ENCODE measurements at regions not wholly inside any gene's neighbourhood (a gene's known extent, or its start where the extent isn't known, plus 50 kb on each side); places are given as distances from the start of the nearest gene placed in this dataset.

DNA sequence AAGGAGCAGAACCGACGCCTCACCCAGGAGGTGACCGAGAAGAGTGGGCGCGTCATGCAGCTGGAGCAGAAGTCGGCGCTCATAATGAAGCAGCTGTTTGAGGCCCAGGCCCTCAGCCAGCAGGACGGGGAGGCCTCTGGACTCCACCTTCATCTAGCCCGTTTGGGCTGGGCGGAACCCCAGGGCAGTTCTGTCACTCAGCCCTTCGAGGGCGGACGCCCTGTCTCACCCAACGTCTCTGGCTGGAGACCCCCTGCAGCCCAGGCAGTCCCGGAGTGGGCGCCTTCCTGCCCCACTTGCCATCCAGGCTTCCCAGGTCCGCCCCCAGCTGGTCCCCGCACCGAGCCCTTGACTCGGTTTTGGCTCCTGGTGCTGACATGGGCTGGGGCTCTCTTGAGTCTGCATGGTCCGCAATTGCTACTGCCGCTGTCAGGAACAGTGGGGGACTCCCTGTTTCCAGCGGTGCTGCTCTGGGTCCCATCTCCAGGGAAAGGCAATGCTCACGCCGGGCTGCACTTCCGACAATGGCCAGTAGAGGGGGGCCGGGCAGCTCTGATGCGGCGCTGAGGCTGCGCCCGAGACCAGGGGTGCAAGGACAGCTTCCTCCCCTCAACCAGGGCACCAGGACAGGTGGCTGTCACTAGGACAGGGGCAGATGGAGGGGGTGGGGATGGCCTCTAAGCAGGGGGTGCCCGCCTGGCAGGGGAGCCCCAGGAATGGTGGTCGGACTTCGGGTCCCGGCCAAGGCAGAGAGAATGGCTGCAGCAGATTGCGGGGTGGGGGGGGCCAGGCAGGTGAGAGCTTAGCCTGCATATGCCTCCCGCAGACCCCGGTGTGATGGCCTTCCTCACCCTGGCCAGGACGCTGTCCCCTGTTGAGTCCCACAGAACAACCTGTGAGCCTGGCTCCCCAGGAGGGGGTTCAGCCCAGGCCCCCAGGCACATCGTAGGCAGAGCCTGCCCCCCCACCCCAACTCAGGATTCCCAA lies 71.2 kb upstream of the KCTD7 start:
- Histone ChIP-seq H3K36me3 (ENCODE audit: control insufficient read depth in 2 of 2, insufficient read depth in 2 of 2, low read length in 1 of 2) (peaks cover 13 to 30% of the 10 kb centered on the region in 2 experiments), H3K4me2 (ENCODE audit: control insufficient read depth, insufficient read depth) (no peak overlapping the region), H3K4me3 (no peak overlapping the region), H3K9ac (ENCODE audit: control insufficient read depth, insufficient read depth, low read length) (no peak overlapping the region), H4K20me1 (ENCODE audit: control insufficient read depth, insufficient read depth) (no peaks in the 10 kb centered on the region), H3K27ac (ENCODE audit: control insufficient read depth, insufficient read depth) (no peak overlapping the region), H3K4me1 (ENCODE audit: control insufficient read depth, insufficient read depth, low read length) (no peaks in the 10 kb centered on the region), H3K9me3 (replicated peaks; ENCODE audit: control insufficient read depth, insufficient read depth, low read length) (no peaks in the 10 kb centered on the region), H3K27me3 (replicated peaks in 1 of 2; ENCODE audit: control insufficient read depth in 2 of 2, insufficient read depth in 2 of 2, low read length in 1 of 2) (no peaks in the 10 kb centered on the region), H2AFZ (ENCODE audit: control insufficient read depth, low read depth, low read length) (no peak overlapping the region), H3K79me2 (ENCODE audit: control insufficient read depth, insufficient read depth, low read length) (peaks cover 2% of the 10 kb centered on the region)
- BruUV-seq (replicated peaks), result no TSS peak
- FAIRE-seq, result peak; percentile 59
- intact Hi-C loops (cut with micrococcal nuclease; ENCODE audit: unreplicated experiment), result loop anchor here (10.0 kb wide), 2 partner anchors 217 to 447 kb away; no protein-coding TSS in a partner anchor
- in situ Hi-C loops (cut with MboI), result no loop called here
- SMC1A ChIA-PET (ENCODE audit: uncharacterized antibody, unreplicated experiment), result interaction anchor here (1.0 to 1.3 kb wide), 3 partner anchors 70 to 527 kb away, joined by 3 to 5 read pairs (median 3); partner anchors contain the start of gene RABGEF1
- 57% methylated on average over 36 of the region's 40 CpGs for WGBS (ENCODE audit: insufficient coverage, insufficient replicate concordance, low lambda C conversion rate, missing lambda C conversion rate)
- CTCF ChIA-PET, result interaction anchor here (0.8 to 1.9 kb wide), 7 partner anchors 12 to 441 kb away, joined by 3 to 10 read pairs (median 3); no protein-coding TSS in a partner anchor
- no peak for DNase-seq (ENCODE audit: low read depth, low spot score)
- POLR2A ChIA-PET, result no interaction called here
- RAD21 ChIA-PET (ENCODE audit: unreplicated experiment), result interaction anchor here (0.7 to 1.3 kb wide), 3 partner anchors 86 to 184 kb away, joined by 3 to 4 read pairs (median 3); partner anchors contain the start of gene RABGEF1
- peak; percentile 98 for ATAC-seq
- TF ChIP-seq SMARCA5 (IDR thresholded peaks at IDR 0.05), result 0 out of 2 replicates have a peak, but pooled peaks have one; percentile 42
- TF ChIP-seq RB1 (IDR thresholded peaks at IDR 0.05; ENCODE audit: borderline replicate concordance), result peak; percentile 31; the same call in 1 of the 2 replicates
- TF ChIP-seq SMC3 (IDR thresholded peaks at IDR 0.05; ENCODE audit: borderline replicate concordance, low read length), result peak; percentile 86
- TF ChIP-seq YY1 (IDR thresholded peaks at IDR 0.05; ENCODE audit: low read depth, low read length), result peak; percentile 58; the same call in 1 of the 2 replicates
- TF ChIP-seq JUNB (IDR thresholded peaks at IDR 0.05), result no peak
- peak; percentile 24; the same call in 1 of the 2 replicates for TF ChIP-seq HDGF (IDR thresholded peaks at IDR 0.05)
- TF ChIP-seq, protein P1, sequence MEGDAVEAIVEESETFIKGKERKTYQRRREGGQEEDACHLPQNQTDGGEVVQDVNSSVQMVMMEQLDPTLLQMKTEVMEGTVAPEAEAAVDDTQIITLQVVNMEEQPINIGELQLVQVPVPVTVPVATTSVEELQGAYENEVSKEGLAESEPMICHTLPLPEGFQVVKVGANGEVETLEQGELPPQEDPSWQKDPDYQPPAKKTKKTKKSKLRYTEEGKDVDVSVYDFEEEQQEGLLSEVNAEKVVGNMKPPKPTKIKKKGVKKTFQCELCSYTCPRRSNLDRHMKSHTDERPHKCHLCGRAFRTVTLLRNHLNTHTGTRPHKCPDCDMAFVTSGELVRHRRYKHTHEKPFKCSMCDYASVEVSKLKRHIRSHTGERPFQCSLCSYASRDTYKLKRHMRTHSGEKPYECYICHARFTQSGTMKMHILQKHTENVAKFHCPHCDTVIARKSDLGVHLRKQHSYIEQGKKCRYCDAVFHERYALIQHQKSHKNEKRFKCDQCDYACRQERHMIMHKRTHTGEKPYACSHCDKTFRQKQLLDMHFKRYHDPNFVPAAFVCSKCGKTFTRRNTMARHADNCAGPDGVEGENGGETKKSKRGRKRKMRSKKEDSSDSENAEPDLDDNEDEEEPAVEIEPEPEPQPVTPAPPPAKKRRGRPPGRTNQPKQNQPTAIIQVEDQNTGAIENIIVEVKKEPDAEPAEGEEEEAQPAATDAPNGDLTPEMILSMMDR (IDR thresholded peaks at IDR 0.05 in 2 of 3, conservative IDR thresholded peaks at IDR 0.05 in 1 of 3; ENCODE audit: control insufficient read depth in 2 of 3, extremely low read depth in 1 of 3, insufficient read depth in 1 of 3, low read depth in 3 of 3, low read length in 3 of 3), result peak; percentile 96 to 100 (median 97)
- TF ChIP-seq, protein P2, sequence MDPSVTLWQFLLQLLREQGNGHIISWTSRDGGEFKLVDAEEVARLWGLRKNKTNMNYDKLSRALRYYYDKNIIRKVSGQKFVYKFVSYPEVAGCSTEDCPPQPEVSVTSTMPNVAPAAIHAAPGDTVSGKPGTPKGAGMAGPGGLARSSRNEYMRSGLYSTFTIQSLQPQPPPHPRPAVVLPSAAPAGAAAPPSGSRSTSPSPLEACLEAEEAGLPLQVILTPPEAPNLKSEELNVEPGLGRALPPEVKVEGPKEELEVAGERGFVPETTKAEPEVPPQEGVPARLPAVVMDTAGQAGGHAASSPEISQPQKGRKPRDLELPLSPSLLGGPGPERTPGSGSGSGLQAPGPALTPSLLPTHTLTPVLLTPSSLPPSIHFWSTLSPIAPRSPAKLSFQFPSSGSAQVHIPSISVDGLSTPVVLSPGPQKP (IDR thresholded peaks at IDR 0.05; ENCODE audit: low read depth, low read length), result peak; percentile 38; the same call in 1 of the 2 replicates
- TF ChIP-seq RAD21 (IDR thresholded peaks at IDR 0.05; ENCODE audit: insufficient read depth, low read depth, low read length), result peak; percentile 92
- TF ChIP-seq, protein P3, sequence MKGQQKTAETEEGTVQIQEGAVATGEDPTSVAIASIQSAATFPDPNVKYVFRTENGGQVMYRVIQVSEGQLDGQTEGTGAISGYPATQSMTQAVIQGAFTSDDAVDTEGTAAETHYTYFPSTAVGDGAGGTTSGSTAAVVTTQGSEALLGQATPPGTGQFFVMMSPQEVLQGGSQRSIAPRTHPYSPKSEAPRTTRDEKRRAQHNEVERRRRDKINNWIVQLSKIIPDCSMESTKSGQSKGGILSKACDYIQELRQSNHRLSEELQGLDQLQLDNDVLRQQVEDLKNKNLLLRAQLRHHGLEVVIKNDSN (IDR thresholded peaks at IDR 0.05; ENCODE audit: borderline replicate concordance, extremely low read length, insufficient read depth, low read depth, low read length), result no peak

All from GM12878 (cell line).